GM19467 (cell line): ENCODE measurements at regions not wholly inside any gene's neighbourhood (a gene's known extent, or its start where the extent isn't known, plus 50 kb on each side); places are given as distances from the start of the nearest gene placed in this dataset.
"Not testable (repeated sequence)": the region's sequence is repeated elsewhere in the genome, so short reads cannot be mapped to it uniquely, and the experiment has no call there.

ENCODE experiments used
- ATAC-seq: cut with Tn5 transposase; IDR thresholded peaks from one replicate; pipeline ENCODE4 v1.9.1; 2021; ENCODE audit warnings: mild to moderate bottlenecking, moderate library complexity; ENCODE audit not compliant: unreplicated experiment

GRCh38 chr4:63308697-63309096 is 1100.6 kb downstream of the TECRL start:
- no peak for ATAC-seq

GRCh38 chr4:63302792-63303191 is 1106.5 kb downstream of the TECRL start:
- ATAC-seq = no peak

GRCh38 chr4:63302078-63302477 is 1107.2 kb downstream of the TECRL start:
- ATAC-seq = no peak

GRCh38 chr4:63296773-63297172 is 1112.5 kb downstream of the TECRL start:
- no peak for ATAC-seq

DNA sequence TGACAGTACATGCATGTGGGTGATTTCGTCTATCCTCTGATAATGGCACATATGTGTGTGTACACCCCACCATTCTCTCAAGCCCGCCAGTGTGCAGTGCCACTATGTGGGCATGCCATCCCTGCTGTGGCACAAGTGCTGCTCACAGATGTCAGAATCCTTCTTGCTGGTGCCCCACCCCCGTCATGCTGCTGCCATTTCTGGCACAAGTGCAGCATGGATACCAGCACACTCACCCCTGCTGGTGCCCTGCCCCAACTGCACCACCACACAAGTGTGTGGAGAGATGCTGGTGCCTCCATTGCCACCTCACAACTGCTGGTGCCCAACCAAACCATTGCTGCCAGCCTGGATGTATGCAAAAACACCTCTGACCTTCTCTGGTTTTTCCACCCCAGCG is 1133.8 kb downstream of the TECRL start:
- no peak for ATAC-seq

DNA sequence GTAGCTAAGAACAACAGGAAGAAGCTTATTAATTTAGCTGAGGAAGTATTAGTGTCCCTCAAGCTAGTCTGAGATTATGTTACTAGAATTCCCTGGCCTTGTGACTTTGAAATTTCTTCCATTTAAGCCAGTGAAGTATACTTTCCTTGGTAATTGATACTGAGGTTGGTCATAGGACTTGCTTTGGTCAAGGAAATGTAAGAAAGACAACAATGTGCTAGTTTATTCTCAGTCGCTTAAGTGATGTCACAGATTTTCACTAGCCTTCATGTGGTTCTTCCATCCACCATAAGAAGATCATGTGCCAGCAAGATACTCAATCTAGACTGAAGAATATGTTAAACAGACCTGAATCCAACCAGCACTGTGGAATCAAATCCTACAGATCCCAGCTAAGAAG is 1140.1 kb downstream of the TECRL start:
- ATAC-seq = no peak

GRCh38 chr4:63233671-63234070 is 1175.6 kb downstream of the TECRL start:
- no peak for ATAC-seq

- no peak for ATAC-seq
Observed at GRCh38 chr4:63232058-63232457, 1177.2 kb downstream of the TECRL start.

GRCh38 chr4:63226229-63226628 is 1183.0 kb downstream of the TECRL start:
- ATAC-seq = no peak

GRCh38 chr4:63222466-63222865 is 1186.8 kb downstream of the TECRL start:
- ATAC-seq = no peak

DNA sequence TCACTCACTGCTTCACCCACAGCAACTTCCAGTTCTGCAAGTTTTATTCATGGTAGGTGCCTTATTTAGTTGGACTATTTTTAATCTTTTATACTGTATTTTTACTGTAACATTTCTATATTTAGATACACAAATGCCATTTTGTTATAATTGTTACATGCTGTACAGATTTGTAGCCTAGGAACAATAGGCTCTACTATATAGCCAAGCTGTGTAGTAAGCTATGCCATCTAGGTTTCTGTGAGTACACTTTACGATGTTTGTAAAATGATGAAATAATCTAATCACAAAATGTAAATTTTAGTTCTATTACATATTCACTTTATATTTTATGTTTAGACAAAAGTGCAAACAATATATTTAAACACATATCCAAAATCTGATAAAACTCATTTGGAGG is 1187.8 kb downstream of the TECRL start:
- no peak for ATAC-seq

DNA sequence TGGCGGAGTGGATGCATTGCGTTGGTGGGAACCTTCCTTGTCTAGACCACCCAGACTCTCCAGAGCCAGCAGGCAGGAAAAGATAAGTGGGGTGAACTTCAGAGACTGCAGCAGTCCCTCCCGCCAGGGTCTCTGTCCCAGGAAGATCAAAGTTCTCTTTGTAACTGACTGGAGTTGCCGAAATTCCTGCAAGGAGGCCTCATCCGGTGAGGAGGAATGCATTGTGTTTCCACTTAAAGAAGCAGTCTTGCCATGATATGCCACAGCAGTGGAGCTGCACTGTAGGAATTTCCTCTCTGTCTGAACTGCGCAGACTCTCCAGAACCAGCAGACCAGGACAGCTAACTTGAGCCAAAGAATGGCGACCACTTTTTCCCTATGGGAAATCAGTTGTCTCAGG is 1190.4 kb downstream of the TECRL start:
- ATAC-seq = no peak

DNA sequence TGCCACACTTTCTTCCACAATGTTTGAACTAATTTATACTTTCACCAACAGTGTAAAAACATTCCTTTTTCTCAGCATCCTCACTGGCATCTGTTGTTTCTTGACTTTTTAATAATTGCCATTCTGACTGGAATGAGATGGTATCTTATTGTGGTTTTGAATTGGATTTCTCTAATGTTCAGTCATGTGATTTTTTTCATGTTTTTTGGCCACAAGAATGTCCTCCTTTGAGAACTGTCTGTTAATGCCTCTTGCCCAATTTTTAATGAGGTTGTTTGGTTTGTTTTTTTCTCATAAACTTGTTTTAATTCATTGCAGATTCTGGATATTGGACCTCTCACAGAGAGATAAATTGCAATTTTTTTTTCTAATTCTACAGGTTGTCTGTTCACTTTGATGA is 1195.2 kb downstream of the TECRL start:
- no peak for ATAC-seq

DNA sequence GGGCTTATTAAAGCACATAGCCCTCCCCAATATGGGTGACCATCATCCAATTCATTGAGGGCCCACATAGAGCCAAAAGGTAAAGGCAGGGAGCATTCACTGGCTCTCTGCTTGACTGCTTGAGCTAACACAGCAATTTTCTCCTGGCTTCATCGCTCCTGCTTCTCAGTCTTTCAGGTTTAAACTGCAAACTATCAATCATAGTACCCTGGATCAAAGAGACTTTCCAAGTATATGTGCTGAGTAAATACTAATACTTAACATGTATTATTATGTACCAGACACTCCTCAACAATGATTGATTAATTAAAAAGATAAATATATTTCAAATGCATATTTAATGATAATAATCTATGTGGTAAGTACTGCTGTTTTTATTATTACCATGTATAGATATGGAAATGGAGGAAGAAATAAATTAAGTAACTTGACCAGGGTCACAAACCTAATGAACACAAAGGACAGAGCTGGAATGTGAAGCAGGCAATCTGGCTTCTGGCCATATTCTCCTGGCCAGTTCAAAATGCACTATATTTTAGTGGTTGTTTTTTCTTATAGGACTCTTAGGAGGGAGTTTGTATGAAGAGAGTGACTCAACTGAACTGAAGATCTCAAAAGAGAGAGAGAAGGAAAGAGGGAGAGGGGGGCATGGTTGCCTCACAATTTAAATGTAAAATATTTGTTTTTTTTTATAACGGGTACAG is 1197.3 kb downstream of the TECRL start:
- no peak for ATAC-seq

DNA sequence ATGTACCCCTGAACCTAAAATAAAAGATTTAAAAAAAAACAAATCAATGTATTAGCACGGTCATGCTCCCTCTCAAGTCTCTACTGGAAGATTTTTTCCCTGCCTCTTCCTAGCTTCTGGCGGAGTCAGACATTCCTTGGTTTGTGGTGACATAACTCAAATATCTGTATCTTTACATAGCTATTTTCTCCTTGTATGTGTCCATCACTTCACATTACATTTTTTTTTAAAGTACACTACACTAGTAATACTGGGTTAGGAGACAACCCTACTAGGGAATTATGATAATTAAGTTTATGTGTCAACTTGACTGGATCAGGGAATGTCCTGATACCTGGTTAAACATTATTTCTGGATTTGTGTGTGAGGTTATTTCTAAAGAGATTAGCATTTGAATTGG is 1197.9 kb downstream of the TECRL start:
- no peak for ATAC-seq

GRCh38 chr4:63193029-63193428 is 1216.2 kb downstream of the TECRL start:
- ATAC-seq = not testable (repeated sequence)

- no peak for ATAC-seq
Observed at GRCh38 chr4:63171341-63171740, 1237.9 kb downstream of the TECRL start.

DNA sequence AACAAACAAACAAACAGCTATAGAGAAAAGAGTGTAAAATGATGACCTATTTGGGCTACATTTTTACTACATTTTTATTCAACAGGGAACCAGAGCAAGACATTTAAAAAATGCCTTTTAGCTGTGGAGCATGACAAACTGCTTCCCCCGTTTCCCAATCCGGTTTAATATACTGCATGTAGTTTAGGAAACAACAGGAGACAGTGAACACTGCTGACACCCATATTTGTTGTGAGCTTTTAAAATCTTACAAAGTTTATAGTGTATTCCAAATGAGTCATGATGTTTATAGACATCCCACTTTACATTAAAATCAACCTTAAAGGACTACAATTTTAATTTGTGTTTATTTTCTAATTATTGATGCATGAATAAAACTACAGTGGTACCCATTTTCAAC is 1238.3 kb downstream of the TECRL start:
- no peak for ATAC-seq

DNA sequence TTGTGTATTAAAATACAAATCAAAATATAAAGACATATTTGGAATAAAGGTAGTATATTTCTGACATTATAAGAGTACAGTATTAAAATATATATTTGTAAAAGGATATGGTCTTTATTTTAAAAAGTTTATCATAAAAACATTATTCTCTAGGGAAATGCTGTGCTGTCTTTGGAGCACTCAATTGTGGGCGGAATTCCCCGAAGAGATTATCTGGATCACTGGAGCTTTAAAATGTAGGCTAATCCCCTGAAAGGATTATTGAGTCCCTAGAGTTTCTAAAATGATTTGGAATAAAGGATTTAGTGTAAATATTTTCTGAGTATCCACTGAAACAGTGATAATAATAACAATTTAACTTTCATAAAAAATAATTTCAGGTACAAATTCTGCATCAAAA is 1239.4 kb downstream of the TECRL start:
- no peak for ATAC-seq

GRCh38 chr4:63155561-63155960 is 1253.7 kb downstream of the TECRL start:
- no peak for ATAC-seq

- no peak for ATAC-seq
Observed at GRCh38 chr4:63123441-63123840, 1285.8 kb downstream of the TECRL start.

DNA sequence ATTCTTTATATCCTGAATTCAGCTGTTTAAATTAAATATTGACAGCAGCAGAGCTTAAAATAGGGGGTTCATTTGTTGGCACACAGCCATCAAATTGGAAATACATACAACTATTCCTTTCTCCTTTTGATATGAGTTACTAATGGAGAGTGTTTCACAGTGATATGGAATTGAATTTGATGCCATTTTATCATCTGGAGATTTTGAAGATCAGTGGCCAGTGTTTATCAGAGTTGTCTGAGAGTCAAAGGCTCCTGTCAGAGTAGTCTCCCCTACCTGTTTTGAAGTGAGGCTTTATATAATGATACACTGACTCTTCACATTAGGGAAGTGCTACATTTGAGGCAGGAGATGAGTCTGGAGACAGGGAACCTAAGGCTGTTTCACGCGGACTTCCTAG is 1286.3 kb downstream of the TECRL start:
- no peak for ATAC-seq

GRCh38 chr4:63106600-63106999 is 1302.7 kb downstream of the TECRL start:
- no peak for ATAC-seq
